ENCODE measurements at regions not wholly inside any gene's neighbourhood (a gene's known extent, or its start where the extent isn't known, plus 50 kb on each side); places are given as distances from the start of the nearest gene placed in this dataset.

DNA sequence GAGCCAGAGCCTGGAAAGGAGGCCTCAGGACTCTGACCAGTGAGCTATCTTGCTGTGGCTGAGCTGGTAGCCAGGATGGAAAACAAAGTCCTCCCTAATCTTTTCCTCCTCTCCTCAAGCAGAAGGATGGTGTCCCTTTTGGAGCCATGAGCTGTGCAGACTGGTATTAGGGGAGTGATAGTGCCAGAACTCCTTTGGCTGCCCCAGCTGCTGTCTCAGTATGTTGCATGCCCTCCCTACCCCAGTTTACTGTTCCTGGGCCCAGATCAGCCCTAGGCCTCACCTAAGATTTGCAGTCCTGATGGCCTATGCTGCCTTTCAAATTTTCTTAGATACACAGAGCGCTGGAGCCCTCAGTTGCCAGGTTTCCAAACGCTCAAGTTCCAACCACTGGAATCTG lies 150.3 kb upstream of the ALG10B start:
- TF ChIP-seq, protein P1, sequence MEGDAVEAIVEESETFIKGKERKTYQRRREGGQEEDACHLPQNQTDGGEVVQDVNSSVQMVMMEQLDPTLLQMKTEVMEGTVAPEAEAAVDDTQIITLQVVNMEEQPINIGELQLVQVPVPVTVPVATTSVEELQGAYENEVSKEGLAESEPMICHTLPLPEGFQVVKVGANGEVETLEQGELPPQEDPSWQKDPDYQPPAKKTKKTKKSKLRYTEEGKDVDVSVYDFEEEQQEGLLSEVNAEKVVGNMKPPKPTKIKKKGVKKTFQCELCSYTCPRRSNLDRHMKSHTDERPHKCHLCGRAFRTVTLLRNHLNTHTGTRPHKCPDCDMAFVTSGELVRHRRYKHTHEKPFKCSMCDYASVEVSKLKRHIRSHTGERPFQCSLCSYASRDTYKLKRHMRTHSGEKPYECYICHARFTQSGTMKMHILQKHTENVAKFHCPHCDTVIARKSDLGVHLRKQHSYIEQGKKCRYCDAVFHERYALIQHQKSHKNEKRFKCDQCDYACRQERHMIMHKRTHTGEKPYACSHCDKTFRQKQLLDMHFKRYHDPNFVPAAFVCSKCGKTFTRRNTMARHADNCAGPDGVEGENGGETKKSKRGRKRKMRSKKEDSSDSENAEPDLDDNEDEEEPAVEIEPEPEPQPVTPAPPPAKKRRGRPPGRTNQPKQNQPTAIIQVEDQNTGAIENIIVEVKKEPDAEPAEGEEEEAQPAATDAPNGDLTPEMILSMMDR (conservative IDR thresholded peaks at IDR 0.05; ENCODE audit: low read length) = no peak
- no peak for TF ChIP-seq EZH2phosphoT487 (IDR thresholded peaks at IDR 0.05; ENCODE audit: borderline replicate concordance, low read depth, low read length)
